Common myeloid progenitor, CD34-positive (primary cell): ENCODE measurements at regions not wholly inside any gene's neighbourhood (a gene's known extent, or its start where the extent isn't known, plus 50 kb on each side); places are given as distances from the start of the nearest gene placed in this dataset.
"Not testable (repeated sequence)": the region's sequence is repeated elsewhere in the genome, so short reads cannot be mapped to it uniquely, and the experiment has no call there.

Experiments
- CTCF ChIA-PET: fragments of 350-600 bp; sonication (Branson Sonifier 250); formaldehyde crosslinking; loops from one replicate; lab custom pipeline; 2021; ENCODE audit warnings: antibody characterized with exemption; lab: Charles Lee
- POLR2A ChIA-PET: fragments of 350-600 bp; sonication (Branson Sonifier 250); formaldehyde crosslinking; loops from one replicate; lab custom pipeline; 2021; ENCODE audit warnings: antibody characterized with exemption; lab: Charles Lee
- DNase-seq, 3 donors: peaks; one replicate each; pipeline versions ENCODE4 v3.0.0 to v3.0.0-alpha.2; 2013
- H3K27ac ChIP-seq, 2 experiments: 1 replicate in 1 of 2; 2 replicates in 1 of 2; pipeline ENCODE4 v1.7.0; 2013; ENCODE audit warnings: inconsistent platforms in 2 of 2, low read length in 2 of 2, mild to moderate bottlenecking in 2 of 2, low read depth in 1 of 2, moderate library complexity in 1 of 2; ENCODE audit not compliant: severe bottlenecking in 2 of 2, insufficient read depth in 1 of 2, poor library complexity in 1 of 2
- H3K27me3 ChIP-seq, 5 experiments: replicated peaks in 2 of 5; 1 replicate in 3 of 5; 2 replicates in 2 of 5; pipeline versions ENCODE4 v1.6.1 to v1.7.0; 2013; ENCODE audit warnings: low read length in 4 of 5, mild to moderate bottlenecking in 2 of 5, moderate library complexity in 2 of 5, inconsistent platforms in 1 of 5; ENCODE audit not compliant: insufficient read depth in 5 of 5, control insufficient read depth in 4 of 5
- H3K36me3 ChIP-seq, 4 experiments: 1 replicate in 2 of 4; 2 replicates in 2 of 4; pipeline versions ENCODE4 v1.6.1 to v1.7.0; 2013; ENCODE audit warnings: low read length in 3 of 4, control low read depth in 1 of 4, mild to moderate bottlenecking in 1 of 4; ENCODE audit not compliant: control insufficient read depth in 4 of 4, insufficient read depth in 4 of 4
- H3K4me1 ChIP-seq, 4 experiments: 1 replicate in 3 of 4; 2 replicates in 1 of 4; pipeline versions ENCODE4 v1.6.1 to v1.7.1; 2013; ENCODE audit warnings: low read length in 3 of 4, mild to moderate bottlenecking in 3 of 4, control low read depth in 1 of 4, inconsistent platforms in 1 of 4, moderate library complexity in 1 of 4; ENCODE audit not compliant: control insufficient read depth in 4 of 4, insufficient read depth in 4 of 4; ENCODE audit errors: control extremely low read depth in 1 of 4
- H3K4me3 ChIP-seq, 7 experiments: 1 replicate in 4 of 7; 2 replicates in 3 of 7; pipeline versions ENCODE4 v1.5.1 to v1.7.0; 2013; ENCODE audit warnings: mild to moderate bottlenecking in 7 of 7, low read length in 6 of 7, moderate library complexity in 6 of 7, inconsistent platforms in 2 of 7, low read depth in 2 of 7, control low read depth in 1 of 7; ENCODE audit not compliant: insufficient read depth in 4 of 7, control insufficient read depth in 1 of 7; ENCODE audit errors: extremely low read depth in 1 of 7
- H3K9me3 ChIP-seq, 5 experiments: 1 replicate in 4 of 5; 2 replicates in 1 of 5; pipeline versions ENCODE4 v1.6.1 to v1.7.1; 2013; ENCODE audit warnings: low read length in 4 of 5, mild to moderate bottlenecking in 2 of 5, inconsistent platforms in 1 of 5, low read depth in 1 of 5, moderate library complexity in 1 of 5; ENCODE audit not compliant: control insufficient read depth in 4 of 5, insufficient read depth in 2 of 5; ENCODE audit errors: control extremely low read depth in 1 of 5
- WGBS: methylation state at CpG from one replicate; pipeline ENCODE4 v1.1.5; 2013; ENCODE audit not compliant: insufficient coverage; 5-methylcytosine and 5-hydroxymethylcytosine counted together

DNA sequence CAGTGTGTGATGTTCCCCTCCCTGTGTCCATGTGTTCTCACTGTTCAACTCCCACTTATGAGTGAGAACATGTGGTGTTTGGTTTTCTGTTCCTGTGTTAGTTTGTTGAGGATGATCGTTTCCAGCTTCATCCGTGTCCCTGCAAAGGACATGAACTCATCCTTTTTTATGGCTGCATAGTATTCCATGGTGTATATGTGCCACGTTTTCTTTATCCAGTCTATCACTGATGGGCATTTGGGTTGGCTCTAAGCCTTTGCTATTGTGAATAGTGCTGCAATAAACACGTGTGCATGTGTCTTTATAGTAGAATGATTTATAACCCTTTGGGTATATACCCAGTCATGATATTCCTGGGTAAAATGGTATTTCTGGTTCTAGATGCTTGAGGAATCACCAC lies 316.6 kb upstream of the KCNMB2 start:
- CTCF ChIA-PET, DNase-seq, H3K27me3 ChIP-seq, H3K4me3 ChIP-seq, H3K4me1 ChIP-seq, H3K9me3 ChIP-seq, H3K27ac ChIP-seq, H3K36me3 ChIP-seq, POLR2A ChIA-PET: not testable (repeated sequence)
- WGBS, result no CpG with 5 or more reads among the region's 4 CpGs

DNA sequence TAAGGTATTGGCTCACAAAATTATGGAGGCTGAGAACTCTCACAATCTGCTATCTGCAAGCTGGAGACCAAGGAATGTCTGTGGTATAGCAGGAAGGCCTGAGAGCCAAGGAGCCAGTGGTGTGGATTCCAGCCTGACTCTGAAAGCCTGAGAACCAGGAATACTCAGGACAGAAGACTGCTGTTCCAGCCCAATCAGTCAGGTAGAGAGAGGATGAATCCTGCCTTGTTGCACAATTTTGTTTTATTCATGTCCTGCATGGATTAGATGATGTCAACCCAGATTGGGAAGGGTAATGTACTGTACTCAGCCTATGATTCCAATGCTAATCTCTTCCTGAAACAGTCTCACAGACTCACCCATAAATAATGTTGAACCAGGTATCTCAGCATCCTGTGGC lies 312.4 kb upstream of the KCNMB2 start:
- no peak overlapping the region for H3K27ac ChIP-seq
- CTCF ChIA-PET, result interaction anchor here (1.2 kb wide), 1 partner anchor 96 kb away, joined by 4 read pairs; no protein-coding TSS in a partner anchor

DNA sequence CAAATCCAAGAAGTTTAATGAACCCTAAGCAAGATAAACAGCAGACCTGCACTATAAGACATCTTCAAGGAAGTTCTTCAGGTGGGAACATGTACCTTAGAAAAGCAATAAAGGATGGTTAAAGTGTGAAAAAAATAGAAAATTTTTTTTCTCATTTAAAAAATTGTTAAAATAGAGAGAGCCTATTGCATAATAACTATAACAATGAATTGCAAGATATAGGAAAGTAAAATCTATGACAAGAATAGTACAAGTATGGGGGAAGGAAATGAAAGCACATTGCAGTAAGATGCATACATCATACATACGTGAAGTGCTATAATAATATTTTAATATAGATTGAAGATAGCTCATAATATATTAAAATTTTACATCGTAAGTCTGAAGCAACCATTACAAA lies 310.1 kb upstream of the KCNMB2 start:
- ChIA-PET CTCF (no interaction called here), POLR2A (no interaction called here)
- H3K27me3 ChIP-seq, result no peaks in the 10 kb centered on the region
- H3K27ac ChIP-seq, result no peak overlapping the region
- WGBS, result no CpG with 5 or more reads among the region's 2 CpGs
- H3K36me3 ChIP-seq, result no peaks in the 10 kb centered on the region
- no peak overlapping the region for H3K4me3 ChIP-seq
- peaks cover 0 to 21% (median 5%) of the 10 kb centered on the region in 5 experiments for H3K9me3 ChIP-seq
- no peak for DNase-seq
- H3K4me1 ChIP-seq, result no peaks in the 10 kb centered on the region

More for the DNA sequence above, 312.4 kb upstream of the KCNMB2 start:
- no peaks in the 10 kb centered on the region for H3K36me3 ChIP-seq
- no peaks in the 10 kb centered on the region for H3K27me3 ChIP-seq
- H3K4me1 ChIP-seq, result no peaks in the 10 kb centered on the region
- no peak for DNase-seq
- POLR2A ChIA-PET, result no interaction called here
- H3K4me3 ChIP-seq, result no peak overlapping the region
- peaks cover 0 to 5% (median 0%) of the 10 kb centered on the region in 5 experiments for H3K9me3 ChIP-seq

DNA sequence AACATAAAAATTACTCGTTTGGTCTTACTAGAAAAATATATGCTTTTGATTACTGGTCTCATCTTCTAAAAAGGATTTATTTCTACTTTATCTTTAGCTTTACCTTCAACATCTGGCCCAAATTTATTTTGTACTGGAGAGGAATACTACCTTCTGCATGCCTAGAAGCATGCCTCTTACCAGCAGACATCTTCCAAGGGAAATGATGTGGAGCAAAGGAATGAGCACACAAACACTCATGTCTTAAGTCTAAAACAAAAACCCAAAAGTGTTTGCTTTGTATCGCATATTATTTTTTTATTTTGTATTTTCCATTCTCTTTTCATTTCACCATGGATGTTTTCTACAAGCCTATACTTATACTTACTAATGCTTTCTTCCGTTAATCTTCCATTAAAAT lies 304.6 kb upstream of the KCNMB2 start:
- H3K4me3 ChIP-seq, result no peak overlapping the region
- H3K27me3 ChIP-seq, result no peaks in the 10 kb centered on the region
- no peaks in the 10 kb centered on the region for H3K36me3 ChIP-seq
- H3K4me1 ChIP-seq, result peaks cover 0 to 4% (median 2%) of the 10 kb centered on the region in 4 experiments
- ChIA-PET CTCF (no interaction called here), POLR2A (no interaction called here)
- no peak for DNase-seq
- WGBS, result no CpG with 5 or more reads among the region's 3 CpGs
- H3K27ac ChIP-seq, result no peak overlapping the region
- peaks cover 0 to 21% (median 5%) of the 10 kb centered on the region in 5 experiments for H3K9me3 ChIP-seq

DNA sequence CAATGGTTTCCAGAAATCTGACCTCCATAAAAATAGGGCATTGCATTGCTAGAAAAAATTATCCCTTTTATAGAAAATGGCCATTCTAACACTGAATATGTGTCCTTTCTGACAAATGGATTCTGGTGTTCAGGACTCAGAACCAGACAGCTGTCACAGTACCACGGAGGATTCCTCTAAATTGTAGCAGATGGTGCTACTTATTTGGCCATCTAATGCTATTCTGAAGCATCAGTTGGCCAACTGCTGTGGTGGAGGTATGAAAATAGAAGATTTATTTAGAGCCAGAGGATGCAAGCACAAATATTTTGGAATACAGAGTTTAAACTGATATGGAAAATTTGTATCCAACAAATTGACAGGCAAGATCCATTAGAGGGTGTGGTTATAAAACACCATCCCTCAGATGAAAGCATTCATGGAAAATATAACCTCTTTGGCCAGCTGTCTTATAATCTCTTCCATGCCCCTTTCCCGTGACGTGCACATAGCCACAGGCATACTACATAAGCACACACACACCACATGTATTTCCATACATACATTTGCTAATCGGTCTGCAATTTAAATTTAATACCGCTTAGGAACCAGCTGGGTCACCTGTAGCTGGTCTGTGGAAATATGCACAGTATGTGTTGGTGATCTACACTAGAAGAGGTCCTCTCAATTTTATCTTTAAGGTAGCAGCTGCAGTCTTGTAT lies 302.7 kb upstream of the KCNMB2 start:
- H3K9me3 ChIP-seq, result peaks cover 0 to 17% (median 5%) of the 10 kb centered on the region in 5 experiments
- no peak overlapping the region for H3K4me3 ChIP-seq
- H3K36me3 ChIP-seq, result no peaks in the 10 kb centered on the region
- no peaks in the 10 kb centered on the region for H3K27me3 ChIP-seq
- POLR2A ChIA-PET, result no interaction called here
- no peak for DNase-seq
- H3K27ac ChIP-seq, result no peak overlapping the region
- H3K4me1 ChIP-seq, result peaks cover 0 to 4% (median 2%) of the 10 kb centered on the region in 4 experiments
- 94% methylated on average over 3 of the region's 5 CpGs for WGBS
- CTCF ChIA-PET, result interaction anchor here (1.1 kb wide), 1 partner anchor 11 kb away, joined by 4 read pairs; no protein-coding TSS in a partner anchor

DNA sequence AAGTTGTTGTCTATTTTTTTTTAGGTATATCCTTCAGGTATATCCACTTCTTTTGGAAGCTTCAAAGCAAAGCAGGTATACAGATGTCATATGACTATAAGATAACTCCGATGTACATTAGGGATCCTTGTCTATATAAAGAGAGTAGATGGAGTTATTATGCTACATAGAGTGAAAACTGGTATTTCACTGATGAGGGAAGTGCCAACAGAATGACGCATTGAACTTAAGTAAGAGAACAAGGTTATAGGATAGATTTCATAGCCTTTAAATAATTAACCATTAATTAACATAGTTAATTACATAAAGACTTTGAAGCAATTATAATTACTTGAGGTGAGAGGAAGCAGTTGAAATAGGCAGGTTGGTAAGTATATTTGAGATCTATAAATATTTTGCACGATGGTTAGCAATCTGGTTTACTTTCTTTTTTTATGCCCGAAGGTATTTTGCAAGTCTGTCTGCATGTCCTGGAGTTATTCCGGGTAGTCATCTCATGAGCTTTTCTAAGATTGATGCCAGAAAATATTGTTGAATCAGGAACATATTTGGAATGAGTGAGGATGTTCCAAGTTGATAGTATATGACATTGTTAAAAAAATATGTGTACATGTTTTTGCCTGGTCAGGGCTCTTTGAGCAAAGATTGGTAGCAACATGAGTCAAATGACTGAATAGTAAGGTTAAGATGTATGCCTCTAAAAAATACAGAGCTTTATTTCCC lies 299.5 kb upstream of the KCNMB2 start:
- Histone ChIP-seq H3K27me3 (no peaks in the 10 kb centered on the region), H3K4me1 (peaks cover 0 to 4% (median 2%) of the 10 kb centered on the region in 4 experiments), H3K27ac (no peak overlapping the region), H3K4me3 (no peak overlapping the region), H3K9me3 (peaks cover 0 to 2% (median 0%) of the 10 kb centered on the region in 5 experiments), H3K36me3 (no peaks in the 10 kb centered on the region)
- CTCF ChIA-PET, result interaction anchor here (1.2 kb wide), 2 partner anchors 12 to 16 kb away, joined by 4 read pairs; no protein-coding TSS in a partner anchor
- POLR2A ChIA-PET, result no interaction called here
- WGBS, result 92% methylated on average over 3 of the region's 5 CpGs
- DNase-seq, result no peak

DNA sequence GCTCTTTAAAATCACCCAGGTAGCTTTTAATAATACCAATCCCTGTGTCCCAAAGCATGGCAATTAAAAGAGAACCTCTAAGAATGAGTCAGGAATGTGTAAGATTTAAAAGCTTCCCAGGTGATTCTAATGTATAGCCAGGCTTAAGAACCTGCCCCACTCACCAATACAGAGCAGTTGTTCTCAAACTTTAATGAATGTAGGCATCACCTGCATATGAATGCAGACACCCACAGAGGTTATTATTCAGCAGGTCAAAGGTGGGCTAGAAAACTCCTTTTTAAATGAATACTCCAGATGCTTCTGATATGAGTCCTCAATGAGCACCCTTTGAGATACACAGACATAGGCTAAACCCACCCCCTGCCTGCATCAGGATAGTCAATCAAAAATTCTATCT lies 298.1 kb upstream of the KCNMB2 start:
- H3K4me1 ChIP-seq, result peaks cover 0 to 4% (median 2%) of the 10 kb centered on the region in 4 experiments
- DNase-seq, result no peak
- H3K4me3 ChIP-seq, result no peak overlapping the region
- no peak overlapping the region for H3K27ac ChIP-seq
- no peaks in the 10 kb centered on the region for H3K27me3 ChIP-seq
- H3K9me3 ChIP-seq, result peaks cover 0 to 2% (median 0%) of the 10 kb centered on the region in 5 experiments
- H3K36me3 ChIP-seq, result no peaks in the 10 kb centered on the region
- CTCF ChIA-PET, result interaction anchor here (1.2 kb wide), 1 partner anchor 11 kb away, joined by 4 read pairs; no protein-coding TSS in a partner anchor
- POLR2A ChIA-PET, result no interaction called here
